Activated naive CD4-positive, alpha-beta T cell treated with anti-CD3 and anti-CD28 coated beads, Interleukin-2, amount 50 U/mL, for 24 hours (primary cell): ENCODE measurements at regions not wholly inside any gene's neighbourhood (a gene's known extent, or its start where the extent isn't known, plus 50 kb on each side); places are given as distances from the start of the nearest gene placed in this dataset.
"Not testable (repeated sequence)": the region's sequence is repeated elsewhere in the genome, so short reads cannot be mapped to it uniquely, and the experiment has no call there.

Experiments used
- H3K27ac Mint-ChIP-seq: one replicate; pipeline ENCODE4 v1.8.0; 2021; ENCODE audit warnings: mild to moderate bottlenecking, mixed read lengths
- H3K27me3 Mint-ChIP-seq: one replicate; pipeline ENCODE4 v1.8.0; 2021; ENCODE audit warnings: mixed read lengths
- H3K36me3 Mint-ChIP-seq: one replicate; pipeline ENCODE4 v1.8.0; 2021; ENCODE audit warnings: mixed read lengths
- H3K4me1 Mint-ChIP-seq: one replicate; pipeline ENCODE4 v1.8.0; 2021; ENCODE audit warnings: mixed read lengths
- H3K4me3 Mint-ChIP-seq: one replicate; pipeline ENCODE4 v1.8.0; 2021; ENCODE audit warnings: mild to moderate bottlenecking, mixed read lengths
- H3K9me3 Mint-ChIP-seq: one replicate; pipeline ENCODE4 v1.8.0; 2021; ENCODE audit warnings: mixed read lengths

DNA sequence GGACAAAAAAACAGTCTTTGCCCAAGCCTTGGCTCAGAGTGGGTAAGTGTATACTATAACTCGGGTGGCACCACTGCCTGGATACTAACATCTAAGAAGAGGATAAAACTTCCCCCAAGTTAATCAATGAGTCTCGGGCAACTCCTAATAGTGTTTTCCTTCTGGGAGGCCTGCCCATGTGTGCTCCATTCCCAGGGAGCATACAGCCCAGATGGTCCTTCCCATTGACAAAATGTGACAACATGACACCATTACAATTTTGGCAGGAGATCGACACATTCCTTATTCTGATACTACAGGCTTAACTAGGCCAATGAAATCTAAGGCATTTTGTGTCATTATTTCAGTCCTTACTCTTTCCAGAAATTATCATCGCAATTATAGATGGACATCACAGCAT lies 52.7 kb upstream of the CRIM1 start:
- Mint-ChIP-seq H3K4me1 (peaks cover 5% of the 10 kb centered on the region), H3K36me3 (no peaks in the 10 kb centered on the region), H3K4me3 (no peak overlapping the region), H3K27ac (no peak overlapping the region), H3K9me3 (peaks cover 7% of the 10 kb centered on the region), H3K27me3 (no peaks in the 10 kb centered on the region)

DNA sequence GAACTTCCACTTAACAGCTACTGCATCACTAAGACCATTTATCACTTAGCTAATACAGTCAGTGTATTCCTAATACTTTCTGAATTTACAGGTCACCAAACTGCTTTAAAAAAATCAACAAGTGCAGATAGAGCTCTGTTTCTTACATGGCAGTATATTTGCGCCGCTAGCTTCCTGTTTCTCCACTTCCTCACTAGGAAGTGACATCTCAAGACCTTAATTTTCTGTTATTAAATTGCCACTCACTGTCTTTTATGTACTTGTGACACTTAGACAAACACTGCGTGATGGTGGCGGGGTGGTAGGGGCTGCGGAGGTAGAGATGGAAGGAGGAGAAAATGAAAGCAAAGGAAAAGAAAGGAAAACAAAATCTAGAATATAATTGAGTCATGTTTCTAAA lies 53.7 kb upstream of the CRIM1 start:
- Mint-ChIP-seq H3K27me3 (no peaks in the 10 kb centered on the region), H3K4me1 (peaks cover 5% of the 10 kb centered on the region), H3K4me3 (no peak overlapping the region), H3K36me3 (no peaks in the 10 kb centered on the region), H3K9me3 (peaks cover 7% of the 10 kb centered on the region), H3K27ac (no peak overlapping the region)

DNA sequence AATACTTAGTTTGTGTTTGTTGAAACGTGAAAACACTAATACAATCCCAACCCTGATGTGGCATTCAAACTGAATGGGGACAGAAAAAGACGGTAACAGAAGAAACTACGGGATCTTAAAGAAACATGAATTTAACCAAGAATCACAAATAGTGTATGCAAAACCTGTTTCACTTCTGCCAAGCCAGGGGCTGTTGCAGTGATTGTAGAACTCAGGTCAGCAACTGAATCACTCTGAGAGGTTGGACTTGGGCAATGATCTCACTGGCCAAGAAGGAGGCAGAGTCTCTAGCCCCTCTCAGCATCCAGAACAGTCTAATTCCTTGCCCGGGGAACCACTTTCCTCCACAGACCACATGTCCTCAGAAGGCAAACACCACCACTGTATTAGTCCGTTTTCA lies 54.9 kb upstream of the CRIM1 start:
- Mint-ChIP-seq H3K27me3 (no peaks in the 10 kb centered on the region), H3K9me3 (peaks cover 7% of the 10 kb centered on the region), H3K4me3 (no peak overlapping the region), H3K27ac (no peak overlapping the region), H3K36me3 (no peaks in the 10 kb centered on the region), H3K4me1 (peaks cover 5% of the 10 kb centered on the region)

DNA sequence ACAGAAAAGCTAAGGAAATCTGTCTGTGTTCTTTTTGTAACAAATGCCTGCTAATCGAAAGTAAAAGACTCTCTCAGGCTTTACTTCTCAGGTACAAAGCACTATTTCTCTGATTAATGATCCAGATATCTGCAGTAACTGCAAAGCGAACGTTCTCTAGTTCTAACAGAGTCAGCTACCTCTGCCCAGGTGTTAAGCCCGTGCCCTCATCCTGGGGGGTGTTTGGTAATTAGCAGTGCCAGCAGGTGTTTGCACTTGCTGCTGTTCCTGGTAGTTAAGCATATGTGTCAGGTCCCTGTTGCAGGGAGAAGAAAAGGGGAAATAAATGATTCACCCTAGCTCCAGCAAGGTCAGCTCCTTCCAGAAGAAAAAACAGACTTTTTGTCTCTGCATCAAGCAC lies 58.8 kb upstream of the CRIM1 start:
- Mint-ChIP-seq H3K9me3 (peaks cover 4% of the 10 kb centered on the region), H3K36me3 (no peaks in the 10 kb centered on the region), H3K4me3 (no peak overlapping the region), H3K27me3 (no peaks in the 10 kb centered on the region), H3K27ac (no peak overlapping the region), H3K4me1 (peaks cover 3% of the 10 kb centered on the region)

DNA sequence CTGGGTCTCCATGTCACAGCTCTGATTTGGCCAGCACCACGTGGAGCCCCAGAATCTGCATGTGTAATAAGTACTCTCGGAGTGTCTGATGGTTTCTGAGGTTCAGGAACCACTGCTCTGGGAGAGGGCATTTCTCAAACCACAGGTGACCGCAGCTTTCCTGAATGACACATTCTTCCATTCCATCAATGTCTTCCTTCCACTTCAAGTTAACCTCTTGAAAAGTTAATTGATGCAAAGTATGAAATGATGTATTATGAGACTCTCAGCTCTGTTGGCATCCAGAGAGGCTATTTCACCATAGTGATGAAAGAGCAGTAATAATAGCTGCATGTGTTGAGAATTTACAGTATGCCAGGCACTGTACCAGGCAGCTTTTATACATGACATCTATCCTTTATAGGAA lies 61.3 kb upstream of the CRIM1 start:
- no peak overlapping the region for H3K27ac Mint-ChIP-seq
- no peaks in the 10 kb centered on the region for H3K9me3 Mint-ChIP-seq
- no peaks in the 10 kb centered on the region for H3K27me3 Mint-ChIP-seq
- H3K36me3 Mint-ChIP-seq: no peaks in the 10 kb centered on the region
- no peak overlapping the region for H3K4me3 Mint-ChIP-seq
- H3K4me1 Mint-ChIP-seq: no peaks in the 10 kb centered on the region

DNA sequence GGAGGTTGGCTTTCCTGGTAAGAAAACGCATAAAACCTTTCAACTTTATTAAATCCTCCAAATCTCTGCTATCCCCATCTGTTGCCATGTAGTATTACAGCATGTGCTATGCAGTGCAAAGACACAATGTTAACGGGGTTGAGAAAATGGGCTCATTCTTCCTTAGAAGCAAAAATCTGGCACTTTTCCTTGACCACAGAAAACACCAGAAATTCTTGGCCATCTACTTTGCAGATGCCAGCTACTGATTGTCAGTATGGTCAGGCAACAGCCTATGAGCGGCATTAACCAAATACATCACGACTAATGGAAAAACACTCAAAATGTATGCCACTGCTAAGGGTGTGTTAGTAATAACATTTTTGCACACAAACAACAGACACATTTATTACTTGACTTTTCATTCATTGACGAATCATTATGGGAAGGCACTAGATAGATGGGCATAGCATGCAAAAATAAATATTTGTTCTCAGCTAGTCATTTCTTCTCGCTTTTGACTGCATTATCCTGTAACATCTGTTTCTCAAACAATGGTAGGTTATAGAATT lies 65.2 kb upstream of the CRIM1 start:
- no peaks in the 10 kb centered on the region for H3K27me3 Mint-ChIP-seq
- H3K27ac Mint-ChIP-seq: no peak overlapping the region
- no peak overlapping the region for H3K4me3 Mint-ChIP-seq
- H3K4me1 Mint-ChIP-seq: peaks cover 17% of the 10 kb centered on the region
- H3K36me3 Mint-ChIP-seq: peaks cover 2% of the 10 kb centered on the region
- no peaks in the 10 kb centered on the region for H3K9me3 Mint-ChIP-seq

DNA sequence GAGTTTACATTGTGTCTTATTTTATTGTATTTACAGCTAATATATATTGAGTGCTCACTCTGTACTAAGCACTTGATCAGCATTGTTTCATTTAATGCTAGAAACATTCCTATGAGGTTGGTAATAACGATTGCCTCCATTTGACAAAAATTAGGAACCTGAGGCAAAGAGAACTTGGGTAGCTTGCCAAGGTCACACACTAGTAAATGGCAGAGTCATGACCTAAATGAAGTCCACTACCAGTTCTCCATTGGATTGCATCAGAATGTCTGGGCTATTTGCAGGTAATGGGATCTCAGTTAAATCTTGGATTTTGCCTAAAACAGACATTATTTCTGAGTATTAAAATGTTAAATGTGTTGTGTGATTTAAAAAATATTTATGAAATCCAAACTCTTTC lies 65.8 kb upstream of the CRIM1 start:
- Mint-ChIP-seq H3K4me1 (peaks cover 17% of the 10 kb centered on the region), H3K36me3 (peaks cover 2% of the 10 kb centered on the region), H3K4me3 (no peak overlapping the region), H3K9me3 (no peaks in the 10 kb centered on the region), H3K27ac (no peak overlapping the region), H3K27me3 (no peaks in the 10 kb centered on the region)

DNA sequence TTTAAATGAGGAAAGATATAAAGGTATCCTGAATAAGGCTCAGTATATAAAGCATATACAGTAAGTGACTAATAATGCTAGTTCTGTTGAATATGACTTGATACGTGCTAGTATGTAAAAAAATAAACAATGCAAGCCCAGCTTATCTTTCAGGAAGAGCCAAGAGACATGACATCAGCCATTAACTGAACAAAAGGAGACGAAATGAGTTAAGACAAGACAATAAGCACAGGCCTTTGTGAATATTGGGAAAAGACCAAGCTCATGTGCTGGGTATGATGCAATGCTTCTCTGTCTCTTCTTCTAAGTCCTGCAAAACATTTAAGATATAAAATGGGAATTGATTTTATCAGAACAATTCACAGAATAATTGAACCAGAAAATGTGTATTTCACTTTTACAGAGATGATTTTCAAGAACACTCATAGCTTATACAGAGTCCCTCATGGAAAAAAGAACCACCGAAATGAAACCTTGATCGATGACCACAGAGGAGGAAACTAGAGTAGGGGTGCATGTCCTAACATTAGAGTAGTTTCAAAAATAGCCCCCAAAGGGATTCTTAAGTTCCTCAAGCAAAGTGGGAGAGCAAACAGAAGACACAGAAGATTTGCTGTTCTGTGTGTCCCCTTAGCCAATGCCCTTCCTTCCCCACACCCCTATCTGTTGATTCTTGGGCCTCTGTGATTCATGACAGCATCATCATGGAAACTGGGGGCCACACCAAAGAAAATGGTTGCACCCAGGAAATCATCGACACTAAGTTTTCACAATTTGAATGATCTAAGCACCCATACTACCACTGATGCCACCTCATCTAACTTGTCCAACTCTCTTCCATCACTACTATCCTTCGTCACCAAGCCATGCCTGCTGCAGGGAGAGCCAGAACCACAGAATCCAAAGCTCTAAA lies 68.0 kb upstream of the CRIM1 start:
- Mint-ChIP-seq H3K4me1 (peaks cover 17% of the 10 kb centered on the region), H3K4me3 (no peak overlapping the region), H3K36me3 (peaks cover 2% of the 10 kb centered on the region), H3K27me3 (no peaks in the 10 kb centered on the region), H3K9me3 (no peaks in the 10 kb centered on the region), H3K27ac (peak overlapping the region; percentile 56)

DNA sequence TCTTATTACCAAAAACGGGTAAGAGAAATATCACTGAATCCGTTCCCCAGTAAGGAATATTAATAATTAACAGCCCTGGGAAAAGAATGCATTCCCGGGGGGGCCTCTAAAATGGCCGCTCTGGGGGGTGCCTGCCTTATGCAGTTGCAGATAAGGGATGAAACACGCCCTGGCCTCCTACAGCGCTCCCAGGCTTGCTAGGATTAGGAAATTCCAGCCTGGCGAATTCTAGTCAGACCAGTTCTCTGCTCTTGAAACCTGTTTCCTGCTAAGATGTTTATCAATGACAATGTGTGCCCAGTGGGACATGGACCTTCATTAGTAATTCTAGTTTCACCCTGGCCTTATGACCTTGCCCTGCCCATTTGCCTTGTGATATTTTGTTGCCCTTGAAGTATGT lies 76.1 kb upstream of the CRIM1 start:
- not testable (repeated sequence) for H3K27me3 Mint-ChIP-seq, H3K36me3 Mint-ChIP-seq, H3K4me1 Mint-ChIP-seq, H3K27ac Mint-ChIP-seq, H3K4me3 Mint-ChIP-seq
- peaks cover 12% of the 10 kb centered on the region for H3K9me3 Mint-ChIP-seq

DNA sequence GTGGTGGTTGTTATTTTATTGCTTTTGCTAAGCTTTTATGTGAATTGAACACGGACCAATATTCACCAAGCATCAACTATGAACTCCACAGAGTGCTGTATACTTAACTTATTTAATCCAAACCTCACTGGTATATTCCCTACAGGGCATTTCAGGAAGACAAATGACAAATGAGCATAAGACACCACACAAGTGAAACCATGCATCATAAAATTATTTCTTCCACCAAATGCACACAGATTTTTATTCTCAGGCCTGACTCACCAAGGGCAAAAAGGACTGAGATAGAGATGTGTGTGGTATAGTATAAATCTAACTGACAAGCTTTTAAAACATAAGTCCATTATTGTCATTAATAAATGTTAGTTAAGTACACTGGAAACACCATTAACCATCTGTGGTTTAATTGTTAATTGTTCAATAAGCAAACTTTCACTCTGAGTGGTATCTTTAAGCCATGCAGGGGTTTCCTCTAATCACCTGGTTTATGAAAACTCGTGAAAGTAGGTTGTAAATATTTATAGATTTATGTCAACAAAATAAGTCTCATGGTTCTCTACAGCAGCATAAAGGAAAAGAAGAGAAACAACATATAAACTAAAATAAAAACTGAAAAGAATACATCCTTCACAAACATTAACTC lies 77.6 kb upstream of the CRIM1 start:
- H3K4me1 Mint-ChIP-seq: no peaks in the 10 kb centered on the region
- no peaks in the 10 kb centered on the region for H3K27me3 Mint-ChIP-seq
- H3K36me3 Mint-ChIP-seq: peaks cover 2% of the 10 kb centered on the region
- no peak overlapping the region for H3K4me3 Mint-ChIP-seq
- peak overlapping the region; percentile 25 for H3K27ac Mint-ChIP-seq
- peaks cover 12% of the 10 kb centered on the region for H3K9me3 Mint-ChIP-seq

DNA sequence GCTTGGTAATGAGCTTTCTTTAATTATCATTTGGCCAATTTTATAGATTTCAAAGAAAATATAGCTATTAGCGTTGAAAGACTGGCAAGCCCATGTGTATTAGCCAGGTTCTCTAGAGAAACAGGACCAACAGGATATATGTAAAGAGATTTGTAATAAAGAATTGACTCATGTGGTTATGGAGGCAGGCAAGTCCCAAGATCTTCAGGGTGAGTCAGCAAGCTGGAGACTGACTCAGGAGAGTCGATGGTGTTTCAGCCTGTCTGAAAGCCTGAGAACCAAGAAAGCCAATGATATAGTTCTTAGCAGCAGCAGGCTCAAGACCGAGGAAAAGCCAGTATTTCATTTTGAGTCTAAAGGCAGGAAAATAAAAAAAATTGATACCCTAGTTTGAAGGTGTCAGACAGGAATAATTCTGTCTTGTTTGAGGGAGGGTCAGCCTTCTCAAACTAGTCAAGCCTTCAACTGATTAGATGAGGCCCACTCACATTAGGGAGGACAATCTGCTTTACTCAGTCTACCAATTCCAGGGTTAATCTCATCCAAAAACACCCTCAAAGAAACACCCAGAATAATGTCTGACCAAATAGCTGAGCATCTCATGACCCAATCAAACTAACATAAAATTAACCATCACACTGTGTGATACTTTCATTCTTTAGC lies 78.3 kb upstream of the CRIM1 start:
- H3K27me3 Mint-ChIP-seq: no peaks in the 10 kb centered on the region
- no peaks in the 10 kb centered on the region for H3K4me1 Mint-ChIP-seq
- peaks cover 10% of the 10 kb centered on the region for H3K9me3 Mint-ChIP-seq
- peak overlapping the region; percentile 20 for H3K27ac Mint-ChIP-seq
- peaks cover 2% of the 10 kb centered on the region for H3K36me3 Mint-ChIP-seq
- no peak overlapping the region for H3K4me3 Mint-ChIP-seq

DNA sequence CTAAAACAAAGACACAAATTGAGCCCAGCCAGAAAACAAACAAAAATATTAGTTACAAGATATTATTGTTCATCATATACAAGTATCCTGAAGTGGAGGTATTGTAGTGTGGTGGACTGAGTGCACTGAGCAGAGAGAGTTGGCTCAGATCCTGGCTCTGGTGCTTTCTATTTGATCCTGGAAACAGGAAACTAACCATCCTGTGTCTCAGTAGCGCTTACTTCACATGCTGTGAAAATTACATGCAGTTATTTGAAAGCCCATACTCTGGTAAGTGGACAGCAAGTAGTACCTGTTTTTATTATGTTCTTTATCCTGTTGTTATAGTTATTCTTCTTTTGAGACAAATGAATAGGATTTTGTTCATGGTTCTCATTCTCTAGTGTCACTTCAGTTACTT lies 84.3 kb upstream of the CRIM1 start:
- Mint-ChIP-seq H3K9me3 (peaks cover 15% of the 10 kb centered on the region), H3K4me1 (peaks cover 12% of the 10 kb centered on the region)

DNA sequence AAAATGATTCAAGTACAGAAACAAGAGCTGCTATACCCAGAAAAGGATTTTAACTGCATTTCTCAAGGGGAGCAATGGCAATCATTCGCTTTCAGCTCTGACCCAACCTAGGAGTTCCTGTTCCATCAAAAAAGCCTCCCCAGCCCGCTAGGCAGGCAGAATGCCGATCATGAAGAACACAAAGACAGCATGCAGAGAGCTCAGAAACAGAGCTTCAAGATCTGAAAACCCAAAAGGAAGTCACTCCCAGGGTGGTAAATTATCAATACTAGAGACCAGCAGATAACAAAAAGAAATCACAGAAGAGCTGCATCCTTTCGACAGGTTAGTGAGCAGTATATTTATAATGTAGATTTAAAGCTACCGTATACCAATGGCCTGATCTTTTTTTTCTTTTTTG lies 84.8 kb upstream of the CRIM1 start:
- H3K9me3 Mint-ChIP-seq: peaks cover 16% of the 10 kb centered on the region
- H3K36me3 Mint-ChIP-seq: peaks cover 2% of the 10 kb centered on the region
- peaks cover 12% of the 10 kb centered on the region for H3K4me1 Mint-ChIP-seq
- H3K4me3 Mint-ChIP-seq: no peak overlapping the region
- H3K27me3 Mint-ChIP-seq: no peaks in the 10 kb centered on the region
- no peak overlapping the region for H3K27ac Mint-ChIP-seq

More for the DNA sequence above, 84.3 kb upstream of the CRIM1 start:
- Mint-ChIP-seq H3K36me3 (peaks cover 2% of the 10 kb centered on the region), H3K27ac (no peak overlapping the region), H3K27me3 (no peaks in the 10 kb centered on the region), H3K4me3 (no peak overlapping the region)

DNA sequence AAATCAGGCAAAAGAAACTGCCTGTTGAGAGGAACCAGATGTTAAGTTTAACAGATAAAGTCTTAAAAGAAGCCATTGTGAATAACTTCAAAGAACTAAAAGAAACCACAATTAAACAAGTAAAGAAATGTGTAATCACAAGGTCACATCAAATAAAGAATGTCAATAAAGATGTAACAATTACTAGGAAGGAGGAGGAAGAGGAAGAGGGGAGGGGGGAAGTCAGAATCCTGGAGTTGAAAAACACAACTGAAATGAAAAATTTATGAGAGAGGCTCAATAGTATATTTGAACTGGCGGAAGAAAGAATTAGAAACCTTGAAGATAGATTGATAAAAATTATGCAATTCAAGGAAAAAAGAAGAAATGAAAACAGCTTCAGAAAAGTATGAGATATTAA lies 88.4 kb upstream of the CRIM1 start:
- no peak overlapping the region for H3K4me3 Mint-ChIP-seq
- no peak overlapping the region for H3K27ac Mint-ChIP-seq
- peaks cover 2% of the 10 kb centered on the region for H3K36me3 Mint-ChIP-seq
- H3K27me3 Mint-ChIP-seq: no peaks in the 10 kb centered on the region
- peaks cover 16% of the 10 kb centered on the region for H3K9me3 Mint-ChIP-seq
- H3K4me1 Mint-ChIP-seq: peaks cover 12% of the 10 kb centered on the region

DNA sequence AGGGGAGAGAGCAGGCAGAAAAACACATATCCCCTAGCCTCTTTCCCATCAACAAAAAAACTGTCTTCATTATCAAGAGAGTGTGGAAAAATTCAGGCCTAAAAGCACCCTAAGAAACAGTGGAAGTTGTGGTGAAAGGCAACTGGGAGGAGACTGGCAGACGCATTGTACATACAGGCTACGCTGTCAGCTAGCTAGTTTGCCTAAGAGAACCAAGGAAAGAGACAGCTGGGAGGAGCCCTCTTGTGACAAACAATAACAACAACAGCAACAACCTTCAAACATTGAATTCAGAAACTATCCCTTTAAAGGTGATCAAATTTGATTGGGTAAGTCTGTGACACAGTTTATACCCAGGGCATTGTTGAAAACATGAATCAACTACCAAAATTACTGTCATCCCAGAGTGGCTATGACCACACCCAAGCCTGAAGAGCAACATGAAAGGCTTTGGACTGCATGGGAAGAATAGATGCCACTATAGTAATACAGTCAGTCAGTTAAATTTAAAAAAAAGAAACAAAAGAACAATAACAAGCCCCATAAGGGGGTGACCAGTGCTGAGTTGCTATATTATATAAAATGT lies 88.9 kb upstream of the CRIM1 start:
- peaks cover 16% of the 10 kb centered on the region for H3K9me3 Mint-ChIP-seq
- H3K4me3 Mint-ChIP-seq: no peak overlapping the region
- H3K27me3 Mint-ChIP-seq: no peaks in the 10 kb centered on the region
- H3K4me1 Mint-ChIP-seq: peaks cover 11% of the 10 kb centered on the region
- H3K36me3 Mint-ChIP-seq: peaks cover 2% of the 10 kb centered on the region
- H3K27ac Mint-ChIP-seq: no peak overlapping the region
